GM19043 (cell line): ENCODE measurements at regions not wholly inside any gene's neighbourhood (a gene's known extent, or its start where the extent isn't known, plus 50 kb on each side); places are given as distances from the start of the nearest gene placed in this dataset.
"Not testable (repeated sequence)": the region's sequence is repeated elsewhere in the genome, so short reads cannot be mapped to it uniquely, and the experiment has no call there.

ENCODE experiments used
- ATAC-seq: cut with Tn5 transposase; IDR thresholded peaks from one replicate; pipeline ENCODE4 v1.9.1; 2021; ENCODE audit warnings: low read depth; ENCODE audit not compliant: unreplicated experiment

DNA sequence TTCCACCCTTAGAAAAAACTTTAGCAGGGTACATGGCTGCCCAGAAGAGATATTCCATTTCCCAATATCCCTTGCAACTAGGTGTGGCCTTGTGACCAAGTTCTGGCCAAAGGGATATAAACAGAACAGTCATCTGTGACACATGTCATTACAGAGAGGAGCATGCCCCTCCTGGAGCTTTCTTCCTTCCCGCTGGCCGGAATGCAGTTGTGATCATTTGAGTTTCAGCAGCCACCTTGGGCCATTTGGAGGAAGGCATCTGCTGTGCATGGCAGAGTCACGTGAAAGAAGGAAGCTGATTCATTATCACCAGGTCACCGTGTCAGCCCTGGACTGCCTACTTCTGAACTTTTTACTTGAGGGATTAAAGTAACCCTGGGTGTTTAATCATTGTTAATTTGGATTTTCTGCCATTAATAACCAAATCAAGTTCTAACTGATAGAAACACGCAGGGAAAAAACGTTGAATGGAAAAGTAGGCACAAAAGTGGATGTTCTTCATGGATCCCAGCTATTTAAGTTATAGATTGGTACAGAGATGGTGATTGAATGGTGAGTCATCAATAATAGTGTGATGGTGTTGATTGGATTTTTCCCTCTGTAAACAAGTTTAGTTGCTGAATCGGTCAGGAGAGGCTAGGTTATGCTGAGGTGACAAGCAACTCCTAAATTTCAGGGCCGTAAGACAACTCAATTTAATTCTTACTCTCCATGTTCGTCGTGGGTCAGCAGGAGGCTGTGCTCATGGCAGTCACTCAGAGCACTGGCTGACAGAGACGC, 80.7 kb upstream of the CCDC167 start:
- no peak for ATAC-seq

DNA sequence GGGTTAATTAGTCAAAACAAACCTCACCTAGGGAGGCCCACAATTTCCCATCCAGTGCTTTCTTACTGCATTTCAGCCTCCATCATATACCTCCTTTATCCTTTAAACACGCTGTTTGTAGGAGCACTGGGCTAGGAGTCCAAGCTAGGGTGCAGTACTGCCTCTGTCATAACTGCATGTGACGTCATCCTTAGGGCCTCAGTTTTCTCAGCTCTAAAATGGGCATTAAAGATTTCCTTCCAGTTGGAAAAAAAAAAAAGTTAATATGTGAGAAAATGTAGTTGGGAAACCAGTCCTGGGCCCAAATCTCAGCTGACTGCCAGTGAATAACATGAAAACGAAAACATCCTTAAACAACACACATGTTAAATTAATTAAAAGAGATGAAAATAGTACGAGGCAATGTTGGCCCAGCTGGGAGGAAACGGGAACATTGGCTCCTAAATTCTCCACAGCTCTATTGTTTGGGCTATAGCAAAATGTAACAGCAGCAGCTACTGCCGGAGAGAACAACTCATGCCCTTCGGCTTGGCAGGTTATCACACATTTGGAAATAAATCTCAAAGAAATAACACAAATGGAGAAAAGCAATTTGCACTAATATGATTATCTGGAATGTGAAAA, 79.9 kb upstream of the CCDC167 start:
- no peak for ATAC-seq

DNA sequence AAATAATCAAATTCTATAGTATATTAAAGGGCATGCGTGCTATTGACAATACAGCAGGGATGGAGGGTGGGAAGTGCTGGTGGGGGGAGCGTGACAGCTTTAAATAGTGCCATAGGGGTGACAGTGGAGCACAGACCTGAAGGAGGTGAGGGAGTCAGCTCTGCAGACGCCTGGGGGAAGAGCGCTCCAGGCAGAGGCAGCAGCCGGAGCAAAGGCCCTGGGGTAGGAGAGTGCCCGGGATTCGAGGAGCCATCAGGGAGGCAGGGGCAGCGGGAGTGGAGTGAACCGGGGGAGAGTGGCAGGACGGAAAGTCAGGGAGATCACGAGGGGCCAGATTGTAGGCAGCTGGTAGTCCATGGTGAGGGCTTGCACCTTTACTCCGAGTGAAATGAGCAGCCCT, 78.4 kb upstream of the CCDC167 start:
- no peak for ATAC-seq

GRCh38 chr6:37576336-37576737, 76.6 kb upstream of the CCDC167 start:
- no peak for ATAC-seq

- ATAC-seq: no peak
These were observed 75.5 kb upstream of the CCDC167 start for GRCh38 chr6:37575221-37575620.

- no peak for ATAC-seq
These were observed 72.6 kb upstream of the CCDC167 start for GRCh38 chr6:37572334-37572733.

DNA sequence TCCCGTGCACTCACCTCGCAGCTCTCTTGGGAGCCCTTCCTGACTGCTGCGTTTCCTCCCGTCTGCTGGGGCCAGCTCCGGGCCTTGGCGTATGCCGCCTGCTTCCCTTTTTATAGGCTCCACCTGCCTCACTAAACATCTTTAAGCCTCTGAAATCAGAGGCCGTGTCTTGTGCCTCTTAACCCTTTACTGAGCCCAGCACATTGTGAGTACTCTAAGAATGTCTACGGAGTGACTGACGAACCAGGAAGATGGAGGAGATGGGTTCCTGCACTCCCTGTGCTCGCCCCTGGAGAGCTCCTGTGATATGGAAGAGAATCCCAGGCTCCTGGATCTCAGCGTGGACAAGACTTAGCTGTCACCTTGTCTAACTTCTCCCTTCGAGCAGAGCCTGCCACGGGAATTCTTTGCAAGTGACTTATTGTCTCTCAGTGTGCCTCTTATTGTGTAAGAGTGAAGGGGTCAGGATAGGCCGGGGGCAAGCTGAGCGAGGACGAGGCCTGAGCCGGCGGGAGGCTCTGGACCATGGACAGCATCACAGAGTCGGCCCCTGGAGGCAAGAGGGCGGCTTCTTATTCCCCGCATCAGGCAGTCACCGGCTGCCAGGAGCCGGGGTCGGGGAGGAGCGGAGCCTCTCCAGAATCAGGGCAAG, 70.9 kb upstream of the CCDC167 start:
- ATAC-seq: no peak

GRCh38 chr6:37569743-37570481, 70.2 kb upstream of the CCDC167 start:
- no peak for ATAC-seq

DNA sequence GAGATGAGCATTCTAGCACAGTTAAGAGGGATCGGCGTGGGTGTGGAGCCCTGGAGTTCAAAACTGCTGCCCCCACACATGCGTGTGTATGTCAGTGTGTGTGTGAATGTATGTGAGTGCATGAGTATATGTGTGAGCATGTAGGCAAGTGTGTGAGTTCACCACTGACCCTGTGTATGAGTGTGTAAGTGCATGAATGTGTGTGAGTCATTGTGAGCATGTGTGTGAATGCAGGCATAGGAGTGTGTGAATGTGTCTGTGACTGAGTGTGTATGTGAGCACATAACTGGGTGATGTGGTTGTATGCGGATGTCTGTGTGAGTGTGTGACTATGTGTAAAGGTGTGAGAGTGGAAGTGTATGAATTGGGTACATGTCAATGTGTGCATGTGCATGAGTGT, 69.6 kb upstream of the CCDC167 start:
- no peak for ATAC-seq

- no peak for ATAC-seq
These were observed 67.3 kb upstream of the CCDC167 start for GRCh38 chr6:37566950-37567349.

GRCh38 chr6:37566111-37566949, 66.6 kb upstream of the CCDC167 start:
- ATAC-seq: no peak

DNA sequence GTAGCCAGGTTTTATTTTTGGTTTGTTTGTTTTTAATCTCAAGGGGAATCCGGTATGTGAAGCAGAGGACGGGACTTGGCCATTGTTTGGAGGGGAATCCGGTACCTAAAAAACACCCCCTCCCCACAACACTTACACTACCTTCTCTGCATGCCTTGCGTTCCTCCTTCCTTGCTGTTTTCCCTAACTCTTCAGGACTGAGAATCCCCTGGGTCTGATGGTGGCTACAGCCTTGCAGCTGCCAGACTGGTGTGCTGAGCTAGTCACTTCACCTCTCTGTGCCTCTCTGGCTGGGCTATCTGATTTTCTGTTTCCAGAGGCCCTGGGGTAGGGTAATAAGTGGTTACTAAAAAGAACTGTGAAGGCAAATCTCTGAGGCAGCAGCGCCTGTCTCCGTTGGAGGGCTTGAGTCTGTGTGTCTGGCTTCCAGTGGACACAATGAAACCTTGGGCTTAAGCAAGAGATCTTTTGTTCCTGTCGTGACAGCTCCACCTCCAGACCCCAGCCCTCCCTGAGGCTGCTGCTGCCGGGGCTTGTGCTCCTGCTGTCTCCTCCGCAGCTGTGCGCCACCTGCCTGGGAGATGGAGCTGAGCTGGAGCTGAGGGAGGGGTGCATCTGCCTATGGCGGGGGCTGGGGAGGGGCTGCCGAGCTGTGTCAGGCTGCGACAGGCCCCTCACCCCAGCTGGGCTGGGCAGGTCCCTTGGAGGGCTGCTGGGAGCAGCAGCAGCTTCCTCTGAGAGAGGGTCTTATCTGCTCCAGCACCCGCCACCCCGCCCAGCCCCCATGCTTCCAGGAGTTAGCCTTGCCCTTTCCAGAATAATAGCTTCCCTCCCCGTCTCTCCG, 65.8 kb upstream of the CCDC167 start:
- no peak for ATAC-seq

DNA sequence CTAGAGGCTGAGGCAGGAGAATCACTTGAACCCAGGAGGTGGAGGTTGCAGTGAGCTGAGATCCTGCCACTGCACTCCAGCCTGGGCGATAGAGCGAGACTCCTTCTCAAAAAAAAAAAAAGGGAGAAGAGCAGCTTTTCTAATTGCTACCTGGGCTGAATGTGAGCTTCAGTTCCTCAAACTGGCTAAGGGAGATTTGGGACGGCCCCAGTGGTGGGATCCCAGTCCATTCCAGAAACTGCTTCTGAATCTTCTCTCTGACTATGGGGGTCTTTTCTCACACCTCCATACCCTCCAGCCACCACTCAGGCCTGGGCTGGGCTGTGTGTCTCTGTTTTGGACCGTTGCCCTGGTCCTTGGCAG, 63.2 kb upstream of the CCDC167 start:
- not testable (repeated sequence) for ATAC-seq

DNA sequence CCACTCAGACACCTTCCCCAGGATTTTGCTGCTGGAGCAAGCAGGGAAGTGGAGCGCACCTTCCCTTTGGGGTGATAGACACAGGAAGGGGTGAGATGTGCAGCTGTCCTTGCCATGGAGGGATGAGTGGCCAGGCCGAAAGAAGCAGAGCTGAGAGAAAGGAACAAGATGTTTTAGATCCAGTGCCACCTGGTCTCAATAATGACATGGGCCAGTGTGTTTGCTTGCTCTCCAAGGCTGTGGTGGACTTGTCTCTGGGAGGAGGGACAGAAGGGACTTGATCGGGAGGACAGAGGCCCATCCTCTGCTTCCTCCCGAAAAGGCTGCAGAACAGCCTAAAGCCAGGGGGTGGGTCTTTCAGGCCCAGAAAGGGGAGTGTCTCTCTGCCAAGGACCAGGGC, 61.7 kb upstream of the CCDC167 start:
- ATAC-seq: no peak

DNA sequence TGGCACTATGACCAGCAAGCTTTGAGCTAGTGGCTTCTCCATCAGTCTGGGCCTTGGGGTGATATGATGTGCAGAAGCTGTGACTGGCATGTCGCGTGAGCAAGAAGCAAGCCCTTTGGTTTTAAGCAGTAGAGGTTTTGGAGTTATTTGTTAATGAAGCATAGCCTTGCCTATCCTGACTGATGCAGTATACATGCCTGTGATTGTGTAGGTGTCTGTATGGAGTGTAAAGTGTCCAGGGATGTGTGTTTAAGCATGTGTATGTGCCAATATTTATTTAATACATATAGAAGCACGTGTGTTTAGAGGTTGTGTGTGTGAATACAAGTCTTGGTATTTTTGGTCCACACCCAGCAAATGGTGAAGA, 61.0 kb upstream of the CCDC167 start:
- no peak for ATAC-seq

GRCh38 chr6:37559501-37559900, 59.8 kb upstream of the CCDC167 start:
- ATAC-seq: no peak

DNA sequence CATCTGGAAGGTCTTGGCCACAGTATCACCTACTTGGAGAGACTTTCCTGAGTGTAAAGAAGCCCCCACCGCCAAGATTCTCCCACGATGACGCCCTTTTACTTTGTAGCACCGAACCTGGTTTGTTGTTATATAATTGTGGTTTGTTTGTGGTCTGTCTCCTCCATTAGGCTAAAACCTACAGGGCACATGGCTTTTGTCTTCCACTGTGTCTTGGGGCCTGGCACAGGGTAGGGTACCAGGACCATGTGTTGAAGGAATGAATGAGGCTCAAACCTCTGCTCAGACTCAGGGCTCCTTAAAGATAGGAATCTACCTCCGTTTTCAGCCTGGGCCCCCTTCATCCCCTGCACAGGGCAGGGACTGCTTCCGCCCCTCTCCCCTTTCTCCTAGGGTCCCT, 59.4 kb upstream of the CCDC167 start:
- ATAC-seq: no peak

GRCh38 chr6:37558646-37559045, 59.0 kb upstream of the CCDC167 start:
- no peak for ATAC-seq

GRCh38 chr6:37558168-37558567, 58.5 kb upstream of the CCDC167 start:
- no peak for ATAC-seq
